Epithelial cell of prostate (primary cell): ENCODE measurements at regions not wholly inside any gene's neighbourhood (a gene's known extent, or its start where the extent isn't known, plus 50 kb on each side); places are given as distances from the start of the nearest gene placed in this dataset.
"Not testable (repeated sequence)": the region's sequence is repeated elsewhere in the genome, so short reads cannot be mapped to it uniquely, and the experiment has no call there.

ENCODE experiments used
- DNase-seq: peaks from one replicate; pipeline ENCODE4 v3.0.0-alpha.2; 2011; ENCODE audit warnings: low read depth, low spot score
- H3K27ac ChIP-seq: fragments of 450-650 bp; 2 replicates; pipeline ENCODE4 v1.5.1; 2017; ENCODE audit warnings: mild to moderate bottlenecking

- no peak for DNase-seq
- H3K27ac ChIP-seq: no peak overlapping the region
These were observed 557.0 kb upstream of the CNTNAP5 start for GRCh38 chr2:123468071-123468470.

GRCh38 chr2:123481406-123481805, 543.7 kb upstream of the CNTNAP5 start:
- no peak overlapping the region for H3K27ac ChIP-seq
- DNase-seq: no peak

GRCh38 chr2:123485056-123485455, 540.0 kb upstream of the CNTNAP5 start:
- no peak overlapping the region for H3K27ac ChIP-seq
- no peak for DNase-seq

GRCh38 chr2:123493687-123494086, 531.4 kb upstream of the CNTNAP5 start:
- DNase-seq: no peak

GRCh38 chr2:123495241-123495640, 529.8 kb upstream of the CNTNAP5 start:
- H3K27ac ChIP-seq: no peak overlapping the region
- no peak for DNase-seq

More at GRCh38 chr2:123493687-123494086, 531.4 kb upstream of the CNTNAP5 start:
- no peak overlapping the region for H3K27ac ChIP-seq

- H3K27ac ChIP-seq: no peak overlapping the region
- no peak for DNase-seq
These were observed 524.7 kb upstream of the CNTNAP5 start for GRCh38 chr2:123500346-123500745.

GRCh38 chr2:123500988-123501387, 524.1 kb upstream of the CNTNAP5 start:
- no peak overlapping the region for H3K27ac ChIP-seq
- peak; percentile 3 for DNase-seq

GRCh38 chr2:123502931-123503330, 522.2 kb upstream of the CNTNAP5 start:
- H3K27ac ChIP-seq: no peak overlapping the region
- DNase-seq: no peak

- no peak overlapping the region for H3K27ac ChIP-seq
- DNase-seq: no peak
These were observed 512.5 kb upstream of the CNTNAP5 start for GRCh38 chr2:123512547-123512946.

- no peak for DNase-seq
These were observed 511.7 kb upstream of the CNTNAP5 start for GRCh38 chr2:123513351-123513750.

GRCh38 chr2:123514613-123515207, 510.4 kb upstream of the CNTNAP5 start:
- no peak overlapping the region for H3K27ac ChIP-seq
- DNase-seq: no peak

More at GRCh38 chr2:123513351-123513750, 511.7 kb upstream of the CNTNAP5 start:
- no peak overlapping the region for H3K27ac ChIP-seq

GRCh38 chr2:123518367-123518766, 506.7 kb upstream of the CNTNAP5 start:
- H3K27ac ChIP-seq: no peak overlapping the region
- no peak for DNase-seq

- no peak overlapping the region for H3K27ac ChIP-seq
- DNase-seq: no peak
These were observed 503.2 kb upstream of the CNTNAP5 start for GRCh38 chr2:123521854-123522253.

GRCh38 chr2:123522498-123522897, 502.6 kb upstream of the CNTNAP5 start:
- not testable (repeated sequence) for DNase-seq, H3K27ac ChIP-seq

GRCh38 chr2:123528996-123529707, 495.9 kb upstream of the CNTNAP5 start:
- no peak for DNase-seq

GRCh38 chr2:123530004-123530403, 495.1 kb upstream of the CNTNAP5 start:
- no peak overlapping the region for H3K27ac ChIP-seq
- DNase-seq: no peak

More at GRCh38 chr2:123528996-123529707, 495.9 kb upstream of the CNTNAP5 start:
- H3K27ac ChIP-seq: no peak overlapping the region

GRCh38 chr2:123532126-123532525, 493.0 kb upstream of the CNTNAP5 start:
- H3K27ac ChIP-seq: no peak overlapping the region
- no peak for DNase-seq

- DNase-seq: no peak
These were observed 492.1 kb upstream of the CNTNAP5 start for GRCh38 chr2:123532994-123533393.

GRCh38 chr2:123540291-123540690, 484.8 kb upstream of the CNTNAP5 start:
- H3K27ac ChIP-seq: no peak overlapping the region
- no peak for DNase-seq

More at GRCh38 chr2:123532994-123533393, 492.1 kb upstream of the CNTNAP5 start:
- no peak overlapping the region for H3K27ac ChIP-seq

GRCh38 chr2:123546353-123546752, 478.7 kb upstream of the CNTNAP5 start:
- H3K27ac ChIP-seq: no peak overlapping the region
- no peak for DNase-seq

GRCh38 chr2:123563515-123563914, 461.6 kb upstream of the CNTNAP5 start:
- no peak for DNase-seq
- no peak overlapping the region for H3K27ac ChIP-seq
